Glutamatergic neuron (in vitro differentiated cells): ENCODE measurements at regions not wholly inside any gene's neighbourhood (a gene's known extent, or its start where the extent isn't known, plus 50 kb on each side); places are given as distances from the start of the nearest gene placed in this dataset.

Source experiments
- DNase-seq: peaks from one replicate; pipeline ENCODE4 v3.0.0; 2022
- H3K27ac Mint-ChIP-seq: one replicate; pipeline ENCODE4 v1.8.0; 2020; ENCODE audit warnings: mild to moderate bottlenecking, mixed read lengths, inconsistent platforms; ENCODE audit not compliant: unreplicated experiment
- H3K27me3 Mint-ChIP-seq: one replicate; pipeline ENCODE4 v1.8.0; 2020; ENCODE audit warnings: mild to moderate bottlenecking, moderate library complexity, mixed read lengths, inconsistent platforms; ENCODE audit not compliant: unreplicated experiment
- H3K36me3 Mint-ChIP-seq: one replicate; pipeline ENCODE4 v1.8.0; 2020; ENCODE audit warnings: mild to moderate bottlenecking, mixed read lengths, inconsistent platforms; ENCODE audit not compliant: unreplicated experiment
- H3K4me1 Mint-ChIP-seq: one replicate; pipeline ENCODE4 v1.8.0; 2020; ENCODE audit warnings: mild to moderate bottlenecking, low read depth, mixed read lengths, inconsistent platforms; ENCODE audit not compliant: unreplicated experiment
- H3K4me3 Mint-ChIP-seq: one replicate; pipeline ENCODE4 v1.8.0; 2020; ENCODE audit warnings: mild to moderate bottlenecking, mixed read lengths, inconsistent platforms; ENCODE audit not compliant: unreplicated experiment
- H3K9me3 Mint-ChIP-seq: one replicate; pipeline ENCODE4 v1.8.0; 2020; ENCODE audit warnings: mild to moderate bottlenecking, moderate library complexity, mixed read lengths, inconsistent platforms; ENCODE audit not compliant: unreplicated experiment
- CTCF ChIP-seq: fragments of 200-600 bp; sonication (generic); IDR thresholded peaks from one replicate; pipeline ENCODE4 v1.5.0; 2021; ENCODE audit not compliant: partially characterized antibody, unreplicated experiment

GRCh38 chr10:36676321-36676720 lies 449.1 kb upstream of the ANKRD30A start:
- H3K4me1 Mint-ChIP-seq: peaks cover 3% of the 10 kb centered on the region
- H3K27ac Mint-ChIP-seq: no peak overlapping the region
- no peaks in the 10 kb centered on the region for H3K36me3 Mint-ChIP-seq
- H3K9me3 Mint-ChIP-seq: no peaks in the 10 kb centered on the region
- H3K27me3 Mint-ChIP-seq: peaks cover 2% of the 10 kb centered on the region
- H3K4me3 Mint-ChIP-seq: no peak overlapping the region
- no peak for DNase-seq
- TF ChIP-seq CTCF: no peak

GRCh38 chr10:36675458-36675880 lies 449.9 kb upstream of the ANKRD30A start:
- Mint-ChIP-seq H3K36me3 (no peaks in the 10 kb centered on the region), H3K9me3 (no peaks in the 10 kb centered on the region), H3K27me3 (no peaks in the 10 kb centered on the region), H3K4me3 (no peak overlapping the region), H3K27ac (no peak overlapping the region), H3K4me1 (peaks cover 3% of the 10 kb centered on the region)
- TF ChIP-seq CTCF: no peak
- DNase-seq: no peak

GRCh38 chr10:36671607-36672006 lies 453.8 kb upstream of the ANKRD30A start:
- peaks cover 2% of the 10 kb centered on the region for H3K27me3 Mint-ChIP-seq
- DNase-seq: no peak
- no peaks in the 10 kb centered on the region for H3K4me1 Mint-ChIP-seq
- H3K36me3 Mint-ChIP-seq: no peaks in the 10 kb centered on the region
- no peaks in the 10 kb centered on the region for H3K9me3 Mint-ChIP-seq
- no peak overlapping the region for H3K27ac Mint-ChIP-seq
- no peak overlapping the region for H3K4me3 Mint-ChIP-seq
- no peak for TF ChIP-seq CTCF

- H3K4me3 Mint-ChIP-seq: no peak overlapping the region
- no peak overlapping the region for H3K27ac Mint-ChIP-seq
- H3K27me3 Mint-ChIP-seq: peaks cover 2% of the 10 kb centered on the region
- H3K9me3 Mint-ChIP-seq: no peaks in the 10 kb centered on the region
- H3K4me1 Mint-ChIP-seq: no peaks in the 10 kb centered on the region
- DNase-seq: no peak
- TF ChIP-seq CTCF: no peak
- H3K36me3 Mint-ChIP-seq: no peaks in the 10 kb centered on the region
These were observed 454.6 kb upstream of the ANKRD30A start for GRCh38 chr10:36670621-36671402.

- no peak for TF ChIP-seq CTCF
- no peak overlapping the region for H3K4me3 Mint-ChIP-seq
- no peaks in the 10 kb centered on the region for H3K36me3 Mint-ChIP-seq
- no peaks in the 10 kb centered on the region for H3K4me1 Mint-ChIP-seq
- peaks cover 2% of the 10 kb centered on the region for H3K27me3 Mint-ChIP-seq
- no peak overlapping the region for H3K27ac Mint-ChIP-seq
- H3K9me3 Mint-ChIP-seq: no peaks in the 10 kb centered on the region
- no peak for DNase-seq
These were observed 455.6 kb upstream of the ANKRD30A start for GRCh38 chr10:36669615-36670352.
